ENCODE measurements at regions not wholly inside any gene's neighbourhood (a gene's known extent, or its start where the extent isn't known, plus 50 kb on each side); places are given as distances from the start of the nearest gene placed in this dataset.

- TF ChIP-seq POLR2A (IDR thresholded peaks at IDR 0.05) (no peak), CTCF (IDR thresholded peaks at IDR 0.05) (no peak)
Measured at GRCh38 chr7:46444256-46444655, 523.2 kb upstream of the IGFBP3 start.
